Right atrium auricular region (tissue), 2 donors: ENCODE measurements at regions not wholly inside any gene's neighbourhood (a gene's known extent, or its start where the extent isn't known, plus 50 kb on each side); places are given as distances from the start of the nearest gene placed in this dataset.

ENCODE experiments used
- DNase-seq: peaks from one replicate; pipeline ENCODE4 v3.0.0-alpha.2; 2019; ENCODE audit warnings: low spot score
- H3K27ac ChIP-seq, 2 donors: fragments of 200-600 bp; sonication (generic); 1 replicate in 1 of 2; 2 replicates in 1 of 2; pipeline ENCODE4 v1.5.1; 2016 to 2019
- H3K27me3 ChIP-seq, 2 donors: fragments of 200-600 bp; sonication (generic); one replicate each; pipeline versions ENCODE4 v1.5.1 to v1.6.0; 2017 to 2019
- H3K36me3 ChIP-seq: fragments of 200-600 bp; sonication (generic); one replicate; pipeline ENCODE4 v1.5.1; 2016
- H3K4me1 ChIP-seq, 2 donors: fragments of 200-600 bp; sonication (generic); one replicate each; pipeline versions ENCODE4 v1.5.1 to v1.6.0; 2017 to 2019
- H3K4me3 ChIP-seq, 2 donors: fragments of 200-600 bp; sonication (generic); 1 replicate in 1 of 2; 2 replicates in 1 of 2; pipeline ENCODE4 v1.5.1; 2017 to 2019; ENCODE audit warnings: mild to moderate bottlenecking in 1 of 2, moderate library complexity in 1 of 2
- H3K9me3 ChIP-seq, 2 donors: fragments of 200-600 bp; sonication (generic); one replicate each; pipeline ENCODE4 v1.5.1; 2019
- CTCF ChIP-seq, 2 donors: fragments of 200-600 bp; sonication (generic); IDR thresholded peaks; one replicate each; pipeline ENCODE4 v1.5.1; 2019; ENCODE audit warnings: antibody characterized with exemption in 2 of 2

DNA sequence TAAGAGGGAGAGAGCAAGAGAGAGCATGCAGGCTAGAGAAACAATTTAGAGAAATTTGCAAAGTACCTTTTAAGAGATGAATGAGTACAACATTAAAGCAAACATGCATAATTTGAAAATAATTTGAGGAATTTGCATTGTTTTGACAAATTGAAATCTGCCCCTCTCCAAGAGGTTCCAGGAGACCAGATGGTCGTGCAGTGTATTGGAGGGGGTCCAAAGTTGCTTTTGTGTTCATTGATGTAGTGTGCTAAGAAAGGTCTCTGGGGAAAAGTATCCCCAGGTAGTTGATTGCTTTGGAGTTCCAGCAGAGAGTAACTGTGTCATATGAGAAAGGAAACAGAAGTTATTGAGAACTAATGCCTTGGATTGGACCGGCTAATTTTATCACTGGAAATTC lies 635.0 kb upstream of the TENM3 start:
- Histone ChIP-seq H3K27ac (no peak overlapping the region), H3K4me1 (no peaks in the 10 kb centered on the region), H3K36me3 (no peaks in the 10 kb centered on the region), H3K4me3 (no peak overlapping the region), H3K9me3 (no peaks in the 10 kb centered on the region), H3K27me3 (no peaks in the 10 kb centered on the region)
- no peak for DNase-seq
- TF ChIP-seq CTCF (IDR thresholded peaks at IDR 0.05): no peak

DNA sequence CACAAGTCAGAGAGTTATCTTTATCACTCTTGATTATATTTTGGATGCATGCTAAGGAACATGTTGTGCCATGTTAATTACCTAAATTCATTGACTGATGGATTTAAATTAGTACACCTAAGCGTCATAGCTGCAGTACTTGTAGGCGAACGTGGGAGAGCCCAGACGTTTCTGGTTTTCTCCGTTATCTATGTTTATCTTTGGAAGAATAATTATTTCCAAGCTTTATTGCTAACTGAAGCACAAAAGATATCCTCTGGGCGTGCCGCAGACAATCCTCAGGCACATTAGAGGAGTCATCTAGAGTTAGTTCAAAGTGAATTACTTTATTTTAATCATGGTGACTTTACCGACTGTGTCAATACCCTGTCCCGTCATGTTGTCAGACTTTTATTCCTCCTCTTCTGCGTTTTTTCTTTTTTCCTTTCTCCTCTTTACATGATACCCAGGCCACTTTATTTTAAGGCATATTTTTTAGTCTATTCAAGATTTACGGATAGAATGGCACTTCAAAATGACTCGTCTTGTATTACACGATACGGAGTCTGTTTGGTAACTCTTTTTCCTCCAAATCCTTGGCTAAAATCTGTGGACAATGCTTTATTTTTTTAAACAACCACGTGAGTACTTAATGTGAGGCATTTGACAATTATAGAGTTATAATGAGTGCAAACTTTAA lies 632.0 kb upstream of the TENM3 start:
- Histone ChIP-seq H3K4me3 (no peak overlapping the region), H3K9me3 (no peaks in the 10 kb centered on the region), H3K27me3 (no peaks in the 10 kb centered on the region), H3K27ac (no peak overlapping the region), H3K36me3 (no peaks in the 10 kb centered on the region), H3K4me1 (no peaks in the 10 kb centered on the region)
- TF ChIP-seq CTCF (IDR thresholded peaks at IDR 0.05): no peak
- DNase-seq: no peak

DNA sequence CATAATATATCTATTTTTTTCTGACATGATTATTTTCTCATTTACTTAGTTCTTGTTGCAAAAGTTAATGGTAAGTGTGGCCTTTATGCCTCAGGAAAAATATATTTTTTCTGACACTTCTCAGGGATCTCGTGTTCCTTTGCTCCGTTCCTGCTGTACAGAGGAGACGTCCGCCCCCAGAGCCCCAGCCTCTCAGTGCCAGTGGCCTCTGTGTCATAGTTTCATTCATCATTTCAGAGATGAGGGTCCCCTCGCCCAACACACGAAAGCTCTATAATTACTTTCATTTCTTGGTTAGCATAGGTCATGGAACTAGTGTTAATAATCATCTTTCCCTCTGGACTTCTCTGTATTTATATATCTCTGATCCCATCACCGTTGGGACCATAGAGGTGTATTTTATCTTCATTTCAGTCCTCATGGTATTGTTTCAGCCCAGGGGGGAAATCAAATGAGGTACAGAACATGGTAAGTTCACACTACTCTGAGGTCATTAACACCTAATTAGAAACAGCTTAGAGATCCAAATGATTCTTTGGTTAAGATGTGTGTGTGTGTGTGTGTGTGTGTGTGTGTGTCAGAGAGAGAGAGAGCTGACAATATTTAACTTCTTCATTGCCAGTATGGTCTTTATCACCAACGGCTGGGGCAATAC lies 631.1 kb upstream of the TENM3 start:
- no peak overlapping the region for H3K27ac ChIP-seq
- H3K9me3 ChIP-seq: no peaks in the 10 kb centered on the region
- H3K27me3 ChIP-seq: no peaks in the 10 kb centered on the region
- H3K4me1 ChIP-seq: no peaks in the 10 kb centered on the region
- no peak overlapping the region for H3K4me3 ChIP-seq
- TF ChIP-seq CTCF (IDR thresholded peaks at IDR 0.05): no peak
- H3K36me3 ChIP-seq: no peaks in the 10 kb centered on the region
- DNase-seq: no peak

DNA sequence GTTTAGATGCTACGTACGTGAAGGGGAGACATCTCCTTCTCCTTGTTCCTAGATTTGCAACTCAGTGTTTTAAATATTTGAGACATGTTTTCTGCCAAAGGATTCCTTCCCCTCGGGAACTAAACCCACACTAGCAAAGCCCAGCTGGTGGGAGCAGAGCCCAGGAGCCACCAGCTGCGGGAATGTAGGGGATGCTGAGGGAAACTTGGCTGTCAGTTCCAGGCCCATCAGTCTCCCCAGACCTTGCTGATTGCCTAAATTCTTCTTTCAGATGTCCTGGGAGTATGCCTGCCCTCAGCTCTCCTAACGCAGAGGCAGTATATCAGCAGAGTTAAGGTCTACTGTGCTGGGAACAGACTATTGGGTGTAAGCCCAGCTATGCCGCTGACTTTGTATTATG lies 630.0 kb upstream of the TENM3 start:
- H3K27me3 ChIP-seq: no peaks in the 10 kb centered on the region
- H3K4me3 ChIP-seq: no peak overlapping the region
- TF ChIP-seq CTCF (IDR thresholded peaks at IDR 0.05): no peak
- no peaks in the 10 kb centered on the region for H3K36me3 ChIP-seq
- H3K27ac ChIP-seq: no peak overlapping the region
- H3K4me1 ChIP-seq: no peaks in the 10 kb centered on the region
- no peaks in the 10 kb centered on the region for H3K9me3 ChIP-seq
- no peak for DNase-seq

DNA sequence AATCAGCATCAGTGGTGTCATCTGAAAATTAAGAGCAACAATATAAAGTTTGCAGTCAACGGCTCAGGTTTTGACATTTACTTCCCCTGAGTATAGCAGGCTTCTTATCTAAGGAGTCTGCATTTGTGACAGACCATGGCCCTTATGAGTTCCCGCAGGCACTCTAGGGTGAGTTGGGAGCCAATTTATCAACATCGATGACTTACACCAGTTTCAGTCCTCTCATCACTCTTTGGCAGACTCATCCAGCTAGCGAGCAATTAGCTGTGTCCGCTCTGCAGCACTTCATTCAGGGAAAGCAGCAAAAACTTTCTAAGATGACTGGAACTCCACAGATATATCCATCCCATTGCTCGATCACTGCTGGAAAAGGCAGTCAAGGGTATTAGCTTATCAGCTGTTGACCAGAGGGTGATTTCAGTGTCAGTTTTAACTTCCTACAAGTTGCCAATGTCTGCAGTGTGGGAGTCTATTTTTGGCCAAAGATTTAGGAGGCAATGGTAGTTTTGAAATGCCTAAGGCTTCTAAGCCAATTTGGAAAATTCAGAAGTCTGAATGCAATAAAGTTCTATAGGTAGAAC lies 625.1 kb upstream of the TENM3 start:
- H3K9me3 ChIP-seq: no peaks in the 10 kb centered on the region
- no peaks in the 10 kb centered on the region for H3K36me3 ChIP-seq
- no peak overlapping the region for H3K4me3 ChIP-seq
- H3K4me1 ChIP-seq: no peaks in the 10 kb centered on the region
- no peak for DNase-seq
- no peak overlapping the region for H3K27ac ChIP-seq
- no peaks in the 10 kb centered on the region for H3K27me3 ChIP-seq
- no peak for TF ChIP-seq CTCF (IDR thresholded peaks at IDR 0.05)
